Omental fat pad (tissue), 3 donors: ENCODE measurements at regions not wholly inside any gene's neighbourhood (a gene's known extent, or its start where the extent isn't known, plus 50 kb on each side); places are given as distances from the start of the nearest gene placed in this dataset.

Source experiments
- ATAC-seq: fragments of 150-250 bp; one replicate; pipeline ENCODE4 v1.9.1; 2016; ENCODE audit warnings: mild to moderate bottlenecking, moderate library complexity; ENCODE audit not compliant: low FRiP score
- DNase-seq: peaks from one replicate; pipeline ENCODE4 v3.0.0-alpha.2; 2019; ENCODE audit warnings: low spot score
- TF ChIP-seq, protein P1 (sequence below), 3 donors: fragments of 450-650 bp; IDR thresholded peaks; one replicate each; pipeline ENCODE4 v1.5.1; 2016 to 2017; ENCODE audit warnings: antibody characterized with exemption in 3 of 3, mild to moderate bottlenecking in 3 of 3, moderate library complexity in 2 of 3

- ATAC-seq = no peak
- no peak for DNase-seq
- TF ChIP-seq, protein P1, sequence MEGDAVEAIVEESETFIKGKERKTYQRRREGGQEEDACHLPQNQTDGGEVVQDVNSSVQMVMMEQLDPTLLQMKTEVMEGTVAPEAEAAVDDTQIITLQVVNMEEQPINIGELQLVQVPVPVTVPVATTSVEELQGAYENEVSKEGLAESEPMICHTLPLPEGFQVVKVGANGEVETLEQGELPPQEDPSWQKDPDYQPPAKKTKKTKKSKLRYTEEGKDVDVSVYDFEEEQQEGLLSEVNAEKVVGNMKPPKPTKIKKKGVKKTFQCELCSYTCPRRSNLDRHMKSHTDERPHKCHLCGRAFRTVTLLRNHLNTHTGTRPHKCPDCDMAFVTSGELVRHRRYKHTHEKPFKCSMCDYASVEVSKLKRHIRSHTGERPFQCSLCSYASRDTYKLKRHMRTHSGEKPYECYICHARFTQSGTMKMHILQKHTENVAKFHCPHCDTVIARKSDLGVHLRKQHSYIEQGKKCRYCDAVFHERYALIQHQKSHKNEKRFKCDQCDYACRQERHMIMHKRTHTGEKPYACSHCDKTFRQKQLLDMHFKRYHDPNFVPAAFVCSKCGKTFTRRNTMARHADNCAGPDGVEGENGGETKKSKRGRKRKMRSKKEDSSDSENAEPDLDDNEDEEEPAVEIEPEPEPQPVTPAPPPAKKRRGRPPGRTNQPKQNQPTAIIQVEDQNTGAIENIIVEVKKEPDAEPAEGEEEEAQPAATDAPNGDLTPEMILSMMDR (IDR thresholded peaks at IDR 0.05) = no peak
These were observed 413.9 kb downstream of the KLF12 start for GRCh38 chr13:73720216-73720840.

DNA sequence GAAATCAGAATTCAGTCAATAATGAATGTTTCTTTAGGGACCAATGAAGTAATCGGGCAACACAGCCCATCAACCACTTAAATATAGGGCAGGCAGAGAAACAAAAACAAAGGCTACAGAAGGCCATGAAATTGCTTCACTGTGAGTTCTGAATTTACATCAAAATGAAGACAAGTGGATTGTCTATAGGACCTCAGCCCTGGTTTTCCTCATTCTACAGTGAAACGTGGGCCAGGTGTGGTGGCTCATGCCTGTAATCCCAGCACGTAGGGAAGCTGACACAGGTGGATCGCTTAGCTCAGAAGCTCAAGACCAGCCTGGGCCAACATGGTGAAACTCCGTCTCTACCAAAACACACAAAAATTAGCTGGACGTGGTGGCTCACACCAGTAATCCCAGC, 416.0 kb downstream of the KLF12 start:
- ATAC-seq (no peak), DNase-seq (no peak)
- TF ChIP-seq, protein P1 (IDR thresholded peaks at IDR 0.05) = no peak

GRCh38 chr13:73717632-73718031, 416.6 kb downstream of the KLF12 start:
- TF ChIP-seq, protein P1 (IDR thresholded peaks at IDR 0.05) = no peak
- ATAC-seq = no peak

DNA sequence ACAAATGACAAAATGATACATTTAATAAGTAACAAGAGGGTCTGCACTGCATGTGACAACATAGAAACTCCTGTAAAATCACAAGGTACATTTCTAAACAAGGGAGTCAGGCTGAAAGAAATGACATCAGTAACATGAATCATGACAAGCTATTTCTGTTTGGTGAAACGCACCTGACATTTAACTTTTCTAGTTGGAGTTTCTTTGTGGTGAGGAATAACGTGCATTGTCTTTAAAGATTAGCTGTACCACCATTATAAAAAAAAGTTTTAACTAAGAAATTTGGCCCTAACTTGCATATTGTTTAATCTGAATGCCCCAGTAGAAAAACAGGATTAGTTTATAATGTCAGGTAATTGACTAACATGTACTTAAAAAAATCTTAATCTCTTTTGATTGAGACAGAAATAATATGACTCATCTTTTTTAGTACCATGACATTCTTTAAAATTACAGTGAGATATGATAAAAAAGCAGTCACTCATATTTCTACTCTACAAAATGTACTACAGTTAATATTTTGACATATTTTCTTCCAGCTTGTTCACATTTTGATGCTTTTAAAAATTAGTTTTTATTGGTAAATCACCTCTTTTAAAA, 418.2 kb downstream of the KLF12 start:
- TF ChIP-seq, protein P1 (IDR thresholded peaks at IDR 0.05) = no peak
- no peak for ATAC-seq
- DNase-seq = no peak

More at GRCh38 chr13:73717632-73718031, 416.6 kb downstream of the KLF12 start:
- DNase-seq = no peak

- no peak for ATAC-seq
- no peak for DNase-seq
- TF ChIP-seq, protein P1 (IDR thresholded peaks at IDR 0.05) = no peak
These were observed 418.9 kb downstream of the KLF12 start for GRCh38 chr13:73715114-73715910.

GRCh38 chr13:73714522-73714921, 419.7 kb downstream of the KLF12 start:
- DNase-seq (no peak), ATAC-seq (no peak)
- TF ChIP-seq, protein P1 (IDR thresholded peaks at IDR 0.05) = no peak
